ENCODE measurements at regions not wholly inside any gene's neighbourhood (a gene's known extent, or its start where the extent isn't known, plus 50 kb on each side); places are given as distances from the start of the nearest gene placed in this dataset.

- peaks cover 4% of the 10 kb centered on the region for H3K9me3 Mint-ChIP-seq
- no peaks in the 10 kb centered on the region for H3K36me3 Mint-ChIP-seq (ENCODE audit: low read depth)
- H3K4me1 Mint-ChIP-seq, result no peaks in the 10 kb centered on the region
- no peak for TF ChIP-seq CTCF (conservative IDR thresholded peaks at IDR 0.05)
- no peaks in the 10 kb centered on the region for H3K27me3 Mint-ChIP-seq (ENCODE audit: low read depth)
- DNase-seq (ENCODE audit: low read depth, low spot score), result no peak
- no peak overlapping the region for H3K27ac Mint-ChIP-seq (ENCODE audit: unreplicated experiment)
- H3K4me3 Mint-ChIP-seq, result no peak overlapping the region
Observed at GRCh38 chr1:65505547-65506300, 85.3 kb downstream of the LEPR start.

- H3K4me1 Mint-ChIP-seq, result no peaks in the 10 kb centered on the region
- no peaks in the 10 kb centered on the region for H3K27me3 Mint-ChIP-seq (ENCODE audit: low read depth)
- H3K4me3 Mint-ChIP-seq, result no peak overlapping the region
- peaks cover 4% of the 10 kb centered on the region for H3K9me3 Mint-ChIP-seq
- no peak for DNase-seq (ENCODE audit: low read depth, low spot score)
- no peak for TF ChIP-seq CTCF (conservative IDR thresholded peaks at IDR 0.05)
- H3K27ac Mint-ChIP-seq (ENCODE audit: unreplicated experiment), result no peak overlapping the region
- H3K36me3 Mint-ChIP-seq (ENCODE audit: low read depth), result no peaks in the 10 kb centered on the region
Observed at GRCh38 chr1:65508051-65508450, 87.6 kb downstream of the LEPR start.

GRCh38 chr1:65509912-65510680, 89.6 kb downstream of the LEPR start:
- Mint-ChIP-seq H3K9me3 (peaks cover 4% of the 10 kb centered on the region), H3K4me1 (no peaks in the 10 kb centered on the region), H3K4me3 (no peak overlapping the region), H3K27ac (ENCODE audit: unreplicated experiment) (no peak overlapping the region), H3K27me3 (ENCODE audit: low read depth) (no peaks in the 10 kb centered on the region), H3K36me3 (ENCODE audit: low read depth) (no peaks in the 10 kb centered on the region)
- no peak for DNase-seq (ENCODE audit: low read depth, low spot score)
- no peak for TF ChIP-seq CTCF (conservative IDR thresholded peaks at IDR 0.05)

GRCh38 chr1:65510961-65511360, 90.5 kb downstream of the LEPR start:
- no peaks in the 10 kb centered on the region for H3K4me1 Mint-ChIP-seq
- DNase-seq (ENCODE audit: low read depth, low spot score), result no peak
- TF ChIP-seq CTCF (conservative IDR thresholded peaks at IDR 0.05), result no peak
- no peak overlapping the region for H3K4me3 Mint-ChIP-seq
- no peaks in the 10 kb centered on the region for H3K36me3 Mint-ChIP-seq (ENCODE audit: low read depth)
- H3K27me3 Mint-ChIP-seq (ENCODE audit: low read depth), result no peaks in the 10 kb centered on the region
- no peak overlapping the region for H3K27ac Mint-ChIP-seq (ENCODE audit: unreplicated experiment)
- H3K9me3 Mint-ChIP-seq, result peaks cover 4% of the 10 kb centered on the region

GRCh38 chr1:65512383-65512782, 91.9 kb downstream of the LEPR start:
- peaks cover 4% of the 10 kb centered on the region for H3K9me3 Mint-ChIP-seq
- TF ChIP-seq CTCF (conservative IDR thresholded peaks at IDR 0.05), result no peak
- DNase-seq (ENCODE audit: low read depth, low spot score), result no peak
- H3K27me3 Mint-ChIP-seq (ENCODE audit: low read depth), result no peaks in the 10 kb centered on the region
- no peak overlapping the region for H3K27ac Mint-ChIP-seq (ENCODE audit: unreplicated experiment)
- H3K36me3 Mint-ChIP-seq (ENCODE audit: low read depth), result no peaks in the 10 kb centered on the region
- no peak overlapping the region for H3K4me3 Mint-ChIP-seq
- H3K4me1 Mint-ChIP-seq, result no peaks in the 10 kb centered on the region

All from neural crest cell (in vitro differentiated cells).